Kidney epithelial cell (primary cell): ENCODE measurements at regions not wholly inside any gene's neighbourhood (a gene's known extent, or its start where the extent isn't known, plus 50 kb on each side); places are given as distances from the start of the nearest gene placed in this dataset.
"Not testable (repeated sequence)": the region's sequence is repeated elsewhere in the genome, so short reads cannot be mapped to it uniquely, and the experiment has no call there.

Source experiments
- DNase-seq: peaks from one replicate; pipeline ENCODE4 v3.0.0-alpha.2; 2010; ENCODE audit warnings: low read depth
- H3K27me3 ChIP-seq: 2 replicates; pipeline ENCODE4 v1.6.0; 2011; ENCODE audit warnings: low read length; ENCODE audit not compliant: control insufficient read depth, insufficient read depth
- H3K36me3 ChIP-seq: 2 replicates; pipeline ENCODE4 v1.5.1; 2011; ENCODE audit warnings: low read length; ENCODE audit not compliant: control insufficient read depth, insufficient read depth
- H3K4me3 ChIP-seq: 2 replicates; pipeline ENCODE4 v1.5.1; 2011; ENCODE audit warnings: low read depth, mild to moderate bottlenecking, control low read depth, low read length
- CTCF ChIP-seq: IDR thresholded peaks from 2 replicates; pipeline ENCODE4 v1.5.1; 2011; ENCODE audit warnings: mild to moderate bottlenecking, moderate library complexity, low read length, control low read depth, inconsistent platforms; ENCODE audit not compliant: insufficient read depth, poor library complexity, severe bottlenecking

- H3K4me3 ChIP-seq: no peak overlapping the region
- no peak for DNase-seq
- TF ChIP-seq CTCF: no peak
- H3K27me3 ChIP-seq: no peaks in the 10 kb centered on the region
- no peaks in the 10 kb centered on the region for H3K36me3 ChIP-seq
These were observed 1515.4 kb upstream of the DEFB115 start for GRCh38 chr20:29741894-29742698.

- Histone ChIP-seq H3K27me3 (no peaks in the 10 kb centered on the region), H3K4me3 (no peak overlapping the region), H3K36me3 (no peaks in the 10 kb centered on the region)
- no peak for TF ChIP-seq CTCF
- DNase-seq: no peak
These were observed 1514.8 kb upstream of the DEFB115 start for GRCh38 chr20:29742699-29743100.

GRCh38 chr20:29743101-29743931, 1514.1 kb upstream of the DEFB115 start:
- H3K4me3 ChIP-seq: no peak overlapping the region
- TF ChIP-seq CTCF: no peak
- no peaks in the 10 kb centered on the region for H3K27me3 ChIP-seq
- no peak for DNase-seq
- no peaks in the 10 kb centered on the region for H3K36me3 ChIP-seq

- H3K27me3 ChIP-seq: no peaks in the 10 kb centered on the region
- TF ChIP-seq CTCF: no peak
- H3K36me3 ChIP-seq: no peaks in the 10 kb centered on the region
- no peak for DNase-seq
- H3K4me3 ChIP-seq: no peak overlapping the region
These were observed 1513.4 kb upstream of the DEFB115 start for GRCh38 chr20:29744071-29744470.

GRCh38 chr20:29745534-29746245, 1511.8 kb upstream of the DEFB115 start:
- DNase-seq, H3K27me3 ChIP-seq, H3K4me3 ChIP-seq, H3K36me3 ChIP-seq: not testable (repeated sequence)
